Neuronal stem cell (in vitro differentiated cells): ENCODE measurements at regions not wholly inside any gene's neighbourhood (a gene's known extent, or its start where the extent isn't known, plus 50 kb on each side); places are given as distances from the start of the nearest gene placed in this dataset.

Experiments
- DNase-seq: peaks from one replicate; pipeline ENCODE4 v3.0.0-alpha.2; 2013; ENCODE audit warnings: low spot score
- H2AFZ ChIP-seq: one replicate; pipeline ENCODE4 v1.6.1; 2013; ENCODE audit warnings: mild to moderate bottlenecking, low read length, inconsistent platforms
- H2AK5ac ChIP-seq: 2 replicates; pipeline ENCODE4 v1.6.1; 2013; ENCODE audit warnings: low read depth, mild to moderate bottlenecking, inconsistent platforms, low read length, moderate library complexity, mixed read lengths
- H2BK120ac ChIP-seq: 2 replicates; pipeline ENCODE4 v1.6.1; 2013; ENCODE audit warnings: low read depth, mild to moderate bottlenecking, inconsistent platforms, low read length, moderate library complexity, mixed read lengths
- H2BK12ac ChIP-seq: one replicate; pipeline ENCODE4 v1.6.1; 2013; ENCODE audit warnings: low read length, inconsistent platforms
- H2BK15ac ChIP-seq: 2 replicates; pipeline ENCODE4 v1.6.1; 2013; ENCODE audit warnings: mild to moderate bottlenecking, low read length, inconsistent platforms, mixed read lengths
- H2BK5ac ChIP-seq: one replicate; pipeline ENCODE4 v1.6.1; 2013; ENCODE audit warnings: inconsistent platforms, mild to moderate bottlenecking, low read length, moderate library complexity
- H3K14ac ChIP-seq: one replicate; pipeline ENCODE4 v1.6.1; 2013; ENCODE audit warnings: low read length, inconsistent platforms
- H3K18ac ChIP-seq: 2 replicates; pipeline ENCODE4 v1.6.1; 2013; ENCODE audit warnings: low read length, inconsistent platforms
- H3K23ac ChIP-seq: 2 replicates; pipeline ENCODE4 v1.6.1; 2013; ENCODE audit warnings: low read depth, mild to moderate bottlenecking, mixed read lengths, low read length, inconsistent platforms; ENCODE audit not compliant: poor library complexity
- H3K27ac ChIP-seq: replicated peaks from 3 replicates; pipeline ENCODE4 v1.5.1; 2013; ENCODE audit warnings: low read length, inconsistent platforms
- H3K27me3 ChIP-seq, 3 experiments: 2 replicates each; pipeline ENCODE4 v1.6.1; 2013; ENCODE audit warnings: low read length in 3 of 3, mild to moderate bottlenecking in 2 of 3, inconsistent platforms in 1 of 3, low read depth in 1 of 3, mixed read lengths in 1 of 3, moderate library complexity in 1 of 3; ENCODE audit not compliant: control insufficient read depth in 3 of 3, insufficient read depth in 3 of 3
- H3K36me3 ChIP-seq, 2 donors: replicated peaks in 1 of 2; 2 replicates each; pipeline ENCODE4 v1.6.1; 2013; ENCODE audit warnings: low read length in 2 of 2; ENCODE audit not compliant: control insufficient read depth in 2 of 2, insufficient read depth in 2 of 2
- H3K4ac ChIP-seq: 2 replicates; pipeline ENCODE4 v1.6.1; 2013; ENCODE audit warnings: inconsistent platforms, mild to moderate bottlenecking, low read length, moderate library complexity
- H3K4me1 ChIP-seq, 2 donors: 1 replicate in 1 of 2; 2 replicates in 1 of 2; pipeline ENCODE4 v1.6.1; 2013; ENCODE audit warnings: low read length in 2 of 2, low read depth in 1 of 2; ENCODE audit not compliant: control insufficient read depth in 2 of 2, insufficient read depth in 1 of 2
- H3K4me2 ChIP-seq: one replicate; pipeline ENCODE4 v1.6.1; 2013; ENCODE audit warnings: mild to moderate bottlenecking, low read length, inconsistent platforms; ENCODE audit not compliant: insufficient read depth, poor library complexity, severe bottlenecking
- H3K4me3 ChIP-seq, 2 donors: 2 replicates each; pipeline ENCODE4 v1.5.1; 2013; ENCODE audit warnings: low read length in 2 of 2, mild to moderate bottlenecking in 2 of 2, inconsistent platforms in 1 of 2, moderate library complexity in 1 of 2
- H3K79me1 ChIP-seq: one replicate; pipeline ENCODE4 v1.6.1; 2013; ENCODE audit warnings: low read depth, mild to moderate bottlenecking, inconsistent platforms, low read length, moderate library complexity
- H3K9ac ChIP-seq: one replicate; pipeline ENCODE4 v1.6.1; 2013; ENCODE audit warnings: mild to moderate bottlenecking, low read depth, low read length, inconsistent platforms; ENCODE audit not compliant: poor library complexity
- H3K9me3 ChIP-seq, 2 donors: replicated peaks in 1 of 2; 2 replicates each; pipeline versions ENCODE3 to v1.6.1; 2013; ENCODE audit warnings: low read length in 2 of 2, mild to moderate bottlenecking in 2 of 2, inconsistent platforms in 1 of 2, low read depth in 1 of 2, mixed read lengths in 1 of 2, moderate library complexity in 1 of 2; ENCODE audit not compliant: control insufficient read depth in 2 of 2, insufficient read depth in 1 of 2
- H4K8ac ChIP-seq: one replicate; pipeline ENCODE4 v1.6.1; 2013; ENCODE audit warnings: low read depth, mild to moderate bottlenecking, inconsistent platforms, low read length, moderate library complexity
- H4K91ac ChIP-seq: one replicate; pipeline ENCODE4 v1.6.1; 2013; ENCODE audit warnings: low read length, low read depth, mild to moderate bottlenecking, inconsistent platforms; ENCODE audit not compliant: poor library complexity
- WGBS, 2 donors: extraction: QIAGEN DNeasy Blood & Tissue Kit; methylation state at CpG; one replicate each; pipeline ENCODE4 v1.1.7; 2013; ENCODE audit warnings: missing lambda C conversion rate in 2 of 2, mixed read lengths in 1 of 2; ENCODE audit not compliant: insufficient read length in 2 of 2, insufficient replicate concordance in 1 of 2; ENCODE audit errors: extremely low coverage in 2 of 2; 5-methylcytosine and 5-hydroxymethylcytosine counted together

GRCh38 chr9:118003240-118003639 is 299.0 kb downstream of the TLR4 start:
- Histone ChIP-seq H2BK120ac (no peak overlapping the region), H4K8ac (no peak overlapping the region), H4K91ac (no peak overlapping the region), H3K4ac (no peak overlapping the region), H3K4me3 (no peak overlapping the region), H3K18ac (no peak overlapping the region), H3K27ac (no peak overlapping the region), H3K36me3 (no peaks in the 10 kb centered on the region), H2BK5ac (no peak overlapping the region), H3K9me3 (no peaks in the 10 kb centered on the region), H3K27me3 (no peaks in the 10 kb centered on the region), H3K14ac (no peak overlapping the region), H2AK5ac (no peak overlapping the region), H3K23ac (no peak overlapping the region), H3K79me1 (no peaks in the 10 kb centered on the region), H3K4me2 (no peak overlapping the region), H3K4me1 (no peaks in the 10 kb centered on the region), H2AFZ (no peak overlapping the region), H2BK12ac (no peak overlapping the region), H2BK15ac (no peak overlapping the region), H3K9ac (no peak overlapping the region)
- WGBS, 2 donors, result no CpG with 5 or more reads among the region's 3 CpGs
- DNase-seq, result no peak

- no peak overlapping the region for H3K9ac ChIP-seq
- H2BK15ac ChIP-seq, result no peak overlapping the region
- H3K14ac ChIP-seq, result no peak overlapping the region
- DNase-seq, result no peak
- no peak overlapping the region for H3K4me3 ChIP-seq
- H2BK12ac ChIP-seq, result no peak overlapping the region
- no peak overlapping the region for H4K8ac ChIP-seq
- H3K4me2 ChIP-seq, result no peak overlapping the region
- H3K18ac ChIP-seq, result no peak overlapping the region
- no peak overlapping the region for H2AFZ ChIP-seq
- no peak overlapping the region for H2AK5ac ChIP-seq
- H3K27ac ChIP-seq, result no peak overlapping the region
- H3K4ac ChIP-seq, result no peak overlapping the region
- H3K4me1 ChIP-seq, result no peaks in the 10 kb centered on the region
- no CpG with 5 or more reads among the region's 4 CpGs for WGBS, 2 donors
- H2BK120ac ChIP-seq, result no peak overlapping the region
- no peaks in the 10 kb centered on the region for H3K27me3 ChIP-seq
- no peaks in the 10 kb centered on the region for H3K36me3 ChIP-seq
- no peak overlapping the region for H2BK5ac ChIP-seq
- no peaks in the 10 kb centered on the region for H3K79me1 ChIP-seq
- no peak overlapping the region for H4K91ac ChIP-seq
- no peak overlapping the region for H3K23ac ChIP-seq
- no peaks in the 10 kb centered on the region for H3K9me3 ChIP-seq
Measured at GRCh38 chr9:118008246-118008645, 304.0 kb downstream of the TLR4 start.

DNA sequence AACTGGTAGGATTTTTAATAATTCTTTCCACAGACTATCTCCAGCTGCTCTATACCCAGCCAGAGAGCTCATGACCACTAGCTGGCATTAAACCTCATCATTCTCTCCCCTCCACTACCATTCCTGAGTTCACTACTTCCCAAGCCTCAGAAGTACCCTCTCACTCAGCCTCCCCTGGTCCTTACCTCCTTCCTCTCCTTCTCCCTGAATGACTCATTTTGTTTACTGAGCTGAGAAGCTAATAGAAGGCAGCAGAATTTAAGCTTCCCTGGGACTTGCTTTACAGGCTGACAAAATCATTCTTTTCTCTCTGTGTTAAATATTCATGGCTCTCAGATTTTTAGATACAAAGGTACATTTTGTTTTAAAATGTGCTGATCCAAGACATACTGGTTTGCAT is 305.4 kb downstream of the TLR4 start:
- H2BK15ac ChIP-seq, result no peak overlapping the region

GRCh38 chr9:118017607-118018122 is 313.5 kb downstream of the TLR4 start:
- no peak overlapping the region for H4K8ac ChIP-seq
- H2AK5ac ChIP-seq, result no peak overlapping the region
- H3K4me3 ChIP-seq, result no peak overlapping the region
- no peak overlapping the region for H3K9ac ChIP-seq
- no peak overlapping the region for H3K23ac ChIP-seq
- no peak overlapping the region for H3K4me2 ChIP-seq
- H3K79me1 ChIP-seq, result no peaks in the 10 kb centered on the region
- H3K27me3 ChIP-seq, result no peaks in the 10 kb centered on the region
- H3K4me1 ChIP-seq, result no peaks in the 10 kb centered on the region
- no peak overlapping the region for H4K91ac ChIP-seq
- H2BK15ac ChIP-seq, result no peak overlapping the region
- no peak overlapping the region for H2BK120ac ChIP-seq
- H2BK5ac ChIP-seq, result no peak overlapping the region
- WGBS, 2 donors, result no CpG with 5 or more reads among the region's 2 CpGs
- H3K36me3 ChIP-seq, result no peaks in the 10 kb centered on the region
- H3K4ac ChIP-seq, result no peak overlapping the region
- no peak overlapping the region for H3K27ac ChIP-seq
- peak overlapping the region; percentile 31 for H3K18ac ChIP-seq
- DNase-seq, result no peak
- H2BK12ac ChIP-seq, result no peak overlapping the region
- peak overlapping the region; percentile 76 for H3K14ac ChIP-seq
- H2AFZ ChIP-seq, result no peak overlapping the region
- no peaks in the 10 kb centered on the region for H3K9me3 ChIP-seq

More for the DNA sequence above, 305.4 kb downstream of the TLR4 start:
- Histone ChIP-seq H4K91ac (no peak overlapping the region), H3K9me3 (no peaks in the 10 kb centered on the region), H3K23ac (no peak overlapping the region), H4K8ac (no peak overlapping the region), H3K4me3 (no peak overlapping the region), H3K18ac (no peak overlapping the region), H3K4me1 (no peaks in the 10 kb centered on the region), H2BK5ac (no peak overlapping the region), H3K27ac (no peak overlapping the region), H2AFZ (no peak overlapping the region), H2BK120ac (no peak overlapping the region), H2BK12ac (no peak overlapping the region), H3K36me3 (no peaks in the 10 kb centered on the region), H3K9ac (no peak overlapping the region), H3K4me2 (no peak overlapping the region), H2AK5ac (no peak overlapping the region), H3K27me3 (no peaks in the 10 kb centered on the region), H3K4ac (no peak overlapping the region), H3K14ac (no peak overlapping the region), H3K79me1 (no peaks in the 10 kb centered on the region)
- no peak for DNase-seq
